WTC11 (cell line): ENCODE measurements at regions not wholly inside any gene's neighbourhood (a gene's known extent, or its start where the extent isn't known, plus 50 kb on each side); places are given as distances from the start of the nearest gene placed in this dataset.

Experiments used
- CREB1 ChIP-seq: sonication (generic); formaldehyde crosslinking; IDR thresholded peaks from 2 replicates; pipeline ENCODE4 v1.8.0; 2023; ENCODE audit warnings: mild to moderate bottlenecking, missing genetic modification reagents
- ETV6 ChIP-seq: sonication (generic); formaldehyde crosslinking; IDR thresholded peaks from 2 replicates; pipeline ENCODE4 v1.8.1; 2022; ENCODE audit warnings: mild to moderate bottlenecking, missing genetic modification reagents
- JUN ChIP-seq: sonication (generic); formaldehyde crosslinking; IDR thresholded peaks from 2 replicates; pipeline ENCODE4 v1.8.0; 2023; ENCODE audit warnings: mild to moderate bottlenecking, missing genetic modification reagents
- SP1 ChIP-seq: sonication (generic); formaldehyde crosslinking; conservative IDR thresholded peaks from 2 replicates; pipeline ENCODE4 v1.8.1; 2022; ENCODE audit warnings: missing genetic modification reagents
- ZNF138 ChIP-seq: sonication (generic); formaldehyde crosslinking; conservative IDR thresholded peaks from 2 replicates; pipeline ENCODE4 v1.8.1; 2022; ENCODE audit warnings: mild to moderate bottlenecking, moderate library complexity, missing genetic modification reagents
- TF ChIP-seq, protein P1 (sequence below): fragments of 200-600 bp; IDR thresholded peaks from 2 replicates; pipeline ENCODE4 v1.8.0; 2022; ENCODE audit warnings: antibody characterized with exemption
- TF ChIP-seq, protein P2 (sequence below): sonication (generic); formaldehyde crosslinking; IDR thresholded peaks from 2 replicates; pipeline ENCODE4 v1.8.0; 2023; ENCODE audit warnings: mild to moderate bottlenecking, missing genetic modification reagents
- TF ChIP-seq, protein P3 (sequence below): sonication (generic); formaldehyde crosslinking; IDR thresholded peaks from 2 replicates; pipeline ENCODE4 v1.8.1; 2023; ENCODE audit warnings: mild to moderate bottlenecking, missing genetic modification reagents

DNA sequence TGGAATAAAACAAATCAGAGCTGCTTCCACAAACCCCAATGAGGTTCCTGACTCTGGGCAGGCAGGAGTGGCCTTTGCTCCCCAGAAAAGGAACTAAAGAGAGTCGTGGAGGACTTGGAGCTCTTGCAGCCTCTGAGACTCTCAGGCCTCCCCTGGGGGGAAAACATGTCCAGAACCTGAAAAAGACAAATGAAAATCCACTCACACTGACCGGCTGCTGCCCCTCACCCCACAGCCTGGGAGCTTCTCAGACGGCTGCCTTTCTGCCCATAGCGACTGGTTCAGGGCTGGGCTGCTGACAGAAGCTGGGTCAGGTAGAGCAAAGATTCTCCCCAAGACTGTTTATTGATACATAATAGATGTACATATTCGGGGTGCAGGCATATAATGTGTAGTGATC is 356.0 kb downstream of the ADGRD1 start:
- no peak for TF ChIP-seq CREB1 (CRISPR knock-in tag)
- TF ChIP-seq, protein P1, sequence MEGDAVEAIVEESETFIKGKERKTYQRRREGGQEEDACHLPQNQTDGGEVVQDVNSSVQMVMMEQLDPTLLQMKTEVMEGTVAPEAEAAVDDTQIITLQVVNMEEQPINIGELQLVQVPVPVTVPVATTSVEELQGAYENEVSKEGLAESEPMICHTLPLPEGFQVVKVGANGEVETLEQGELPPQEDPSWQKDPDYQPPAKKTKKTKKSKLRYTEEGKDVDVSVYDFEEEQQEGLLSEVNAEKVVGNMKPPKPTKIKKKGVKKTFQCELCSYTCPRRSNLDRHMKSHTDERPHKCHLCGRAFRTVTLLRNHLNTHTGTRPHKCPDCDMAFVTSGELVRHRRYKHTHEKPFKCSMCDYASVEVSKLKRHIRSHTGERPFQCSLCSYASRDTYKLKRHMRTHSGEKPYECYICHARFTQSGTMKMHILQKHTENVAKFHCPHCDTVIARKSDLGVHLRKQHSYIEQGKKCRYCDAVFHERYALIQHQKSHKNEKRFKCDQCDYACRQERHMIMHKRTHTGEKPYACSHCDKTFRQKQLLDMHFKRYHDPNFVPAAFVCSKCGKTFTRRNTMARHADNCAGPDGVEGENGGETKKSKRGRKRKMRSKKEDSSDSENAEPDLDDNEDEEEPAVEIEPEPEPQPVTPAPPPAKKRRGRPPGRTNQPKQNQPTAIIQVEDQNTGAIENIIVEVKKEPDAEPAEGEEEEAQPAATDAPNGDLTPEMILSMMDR, result no peak
- no peak for TF ChIP-seq JUN (CRISPR knock-in tag)
- no peak for TF ChIP-seq SP1
- TF ChIP-seq, protein P2, sequence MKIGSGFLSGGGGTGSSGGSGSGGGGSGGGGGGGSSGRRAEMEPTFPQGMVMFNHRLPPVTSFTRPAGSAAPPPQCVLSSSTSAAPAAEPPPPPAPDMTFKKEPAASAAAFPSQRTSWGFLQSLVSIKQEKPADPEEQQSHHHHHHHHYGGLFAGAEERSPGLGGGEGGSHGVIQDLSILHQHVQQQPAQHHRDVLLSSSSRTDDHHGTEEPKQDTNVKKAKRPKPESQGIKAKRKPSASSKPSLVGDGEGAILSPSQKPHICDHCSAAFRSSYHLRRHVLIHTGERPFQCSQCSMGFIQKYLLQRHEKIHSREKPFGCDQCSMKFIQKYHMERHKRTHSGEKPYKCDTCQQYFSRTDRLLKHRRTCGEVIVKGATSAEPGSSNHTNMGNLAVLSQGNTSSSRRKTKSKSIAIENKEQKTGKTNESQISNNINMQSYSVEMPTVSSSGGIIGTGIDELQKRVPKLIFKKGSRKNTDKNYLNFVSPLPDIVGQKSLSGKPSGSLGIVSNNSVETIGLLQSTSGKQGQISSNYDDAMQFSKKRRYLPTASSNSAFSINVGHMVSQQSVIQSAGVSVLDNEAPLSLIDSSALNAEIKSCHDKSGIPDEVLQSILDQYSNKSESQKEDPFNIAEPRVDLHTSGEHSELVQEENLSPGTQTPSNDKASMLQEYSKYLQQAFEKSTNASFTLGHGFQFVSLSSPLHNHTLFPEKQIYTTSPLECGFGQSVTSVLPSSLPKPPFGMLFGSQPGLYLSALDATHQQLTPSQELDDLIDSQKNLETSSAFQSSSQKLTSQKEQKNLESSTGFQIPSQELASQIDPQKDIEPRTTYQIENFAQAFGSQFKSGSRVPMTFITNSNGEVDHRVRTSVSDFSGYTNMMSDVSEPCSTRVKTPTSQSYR, result no peak
- TF ChIP-seq ETV6 (CRISPR knock-in tag), result no peak
- TF ChIP-seq ZNF138 (CRISPR knock-in tag), result no peak
- TF ChIP-seq, protein P3, sequence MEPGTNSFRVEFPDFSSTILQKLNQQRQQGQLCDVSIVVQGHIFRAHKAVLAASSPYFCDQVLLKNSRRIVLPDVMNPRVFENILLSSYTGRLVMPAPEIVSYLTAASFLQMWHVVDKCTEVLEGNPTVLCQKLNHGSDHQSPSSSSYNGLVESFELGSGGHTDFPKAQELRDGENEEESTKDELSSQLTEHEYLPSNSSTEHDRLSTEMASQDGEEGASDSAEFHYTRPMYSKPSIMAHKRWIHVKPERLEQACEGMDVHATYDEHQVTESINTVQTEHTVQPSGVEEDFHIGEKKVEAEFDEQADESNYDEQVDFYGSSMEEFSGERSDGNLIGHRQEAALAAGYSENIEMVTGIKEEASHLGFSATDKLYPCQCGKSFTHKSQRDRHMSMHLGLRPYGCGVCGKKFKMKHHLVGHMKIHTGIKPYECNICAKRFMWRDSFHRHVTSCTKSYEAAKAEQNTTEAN (CRISPR knock-in tag), result no peak
